HUDEP-2 (cell line): ENCODE measurements at regions not wholly inside any gene's neighbourhood (a gene's known extent, or its start where the extent isn't known, plus 50 kb on each side); places are given as distances from the start of the nearest gene placed in this dataset.
"Not testable (repeated sequence)": the region's sequence is repeated elsewhere in the genome, so short reads cannot be mapped to it uniquely, and the experiment has no call there.

ENCODE experiments used
- DNase-seq, 76 experiments: peaks; one replicate each; lab custom pipeline; 2025; ENCODE audit not compliant: unreplicated experiment in 76 of 76; lab: John Stamatoyannopoulos, UW

DNA sequence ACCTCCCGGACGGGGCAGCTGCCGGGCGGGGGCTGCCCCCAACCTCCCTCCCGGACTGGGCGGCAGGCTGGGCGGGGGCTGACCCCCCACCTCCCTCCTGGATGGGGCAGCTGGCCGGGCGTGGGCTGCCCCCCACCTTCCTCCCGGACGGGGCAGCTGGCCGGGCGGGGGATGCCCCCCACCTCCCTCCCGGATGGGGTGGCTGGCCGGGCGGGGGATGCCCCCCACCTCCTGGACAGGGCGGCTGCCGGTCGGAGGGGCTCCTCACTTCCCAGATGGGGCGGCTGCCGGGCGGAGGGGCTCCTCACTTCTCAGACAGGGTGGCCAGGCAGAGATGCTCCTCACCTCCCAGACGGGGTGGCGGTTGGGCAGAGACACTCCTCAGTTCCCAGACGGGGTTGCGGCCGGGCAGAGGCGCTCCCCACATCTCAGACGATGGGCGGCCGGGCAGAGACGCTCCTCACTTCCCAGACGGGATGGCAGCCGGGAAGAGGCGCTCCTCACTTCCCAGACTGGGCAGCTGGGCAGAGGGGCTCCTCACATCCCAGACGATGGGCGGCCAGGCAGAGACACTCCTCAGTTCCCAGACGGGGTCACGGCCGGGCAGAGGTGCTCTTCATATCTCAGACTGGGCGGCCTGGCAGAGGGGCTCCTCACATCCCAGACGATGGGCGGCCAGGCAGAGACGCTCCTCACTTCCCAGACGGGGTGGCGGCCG is 691.1 kb downstream of the BRINP1 start:
- not testable (repeated sequence) for DNase-seq

DNA sequence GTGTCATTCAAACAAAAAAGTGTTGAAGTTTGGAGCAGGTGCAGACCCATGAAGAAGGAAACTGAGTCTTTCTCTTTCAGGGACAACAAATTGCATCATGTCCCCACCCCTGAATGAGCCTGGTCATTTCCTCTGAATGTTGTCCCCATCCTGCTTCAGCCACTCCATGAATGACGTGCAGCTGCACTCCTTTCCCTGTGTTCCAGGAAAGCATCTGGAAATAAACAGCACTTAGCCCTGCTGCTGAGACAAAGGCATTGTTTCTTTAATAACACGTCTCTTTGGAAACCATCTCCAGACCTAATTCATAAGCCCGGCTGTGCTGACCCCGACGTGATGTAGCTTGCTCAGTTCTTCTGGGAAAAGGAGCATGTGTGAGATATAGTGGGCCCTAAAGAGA is 682.3 kb downstream of the BRINP1 start:
- DNase-seq = no peak

DNA sequence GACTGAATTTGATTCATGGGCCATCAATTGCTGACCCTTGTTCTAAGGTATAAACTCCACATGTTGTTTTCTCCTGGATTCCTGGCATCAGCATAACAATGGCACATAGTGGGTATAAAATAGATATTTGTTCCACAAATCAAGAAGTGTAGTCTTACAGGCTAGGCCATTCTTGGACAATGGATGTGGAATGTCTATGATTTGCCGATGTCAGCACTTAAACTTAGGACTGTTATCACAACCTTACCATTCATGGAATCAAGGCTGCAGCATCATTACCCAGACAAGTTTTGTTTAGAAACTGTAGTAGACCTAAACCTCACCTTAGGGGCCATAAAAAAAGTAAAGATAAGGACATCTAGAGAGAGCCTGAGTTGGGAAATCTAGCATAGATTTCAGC is 680.0 kb downstream of the BRINP1 start:
- no peak for DNase-seq

DNA sequence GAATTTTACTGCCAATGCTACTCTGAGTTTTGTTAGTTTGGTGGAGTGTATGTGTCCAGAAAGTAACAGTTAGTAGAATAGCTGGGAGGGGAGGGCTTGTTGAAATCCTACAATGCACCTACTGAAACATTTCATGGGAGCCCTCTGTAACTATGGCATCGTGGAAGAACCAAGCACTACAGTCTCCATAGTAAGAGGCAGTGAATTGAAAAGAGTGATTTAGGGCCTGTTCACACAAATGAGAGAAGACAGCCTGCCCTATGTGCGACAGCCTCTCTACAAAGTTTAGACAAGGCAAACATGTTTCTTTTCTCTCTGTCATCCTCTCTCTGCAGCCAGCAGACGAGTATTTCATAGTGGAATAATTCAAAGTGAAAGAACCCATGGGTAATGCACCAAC is 676.6 kb downstream of the BRINP1 start:
- no peak for DNase-seq

DNA sequence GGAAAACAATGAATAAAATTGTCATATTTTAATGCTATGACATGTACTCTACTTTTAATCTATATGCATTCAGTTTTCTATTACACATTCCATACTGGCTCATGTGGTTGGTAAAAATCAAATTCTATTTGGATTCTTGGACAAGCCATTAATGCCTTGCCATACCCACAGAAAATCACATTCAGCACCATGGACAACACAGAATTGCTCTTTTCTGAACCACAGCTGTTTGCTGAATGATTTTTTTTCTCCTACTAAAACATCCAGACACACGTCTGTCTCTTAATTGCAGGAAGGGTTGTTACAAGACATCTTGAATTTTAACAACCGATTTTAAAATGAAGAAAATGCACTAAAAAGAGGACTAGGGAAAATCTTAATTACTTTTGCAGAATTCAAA is 675.6 kb downstream of the BRINP1 start:
- DNase-seq = no peak

DNA sequence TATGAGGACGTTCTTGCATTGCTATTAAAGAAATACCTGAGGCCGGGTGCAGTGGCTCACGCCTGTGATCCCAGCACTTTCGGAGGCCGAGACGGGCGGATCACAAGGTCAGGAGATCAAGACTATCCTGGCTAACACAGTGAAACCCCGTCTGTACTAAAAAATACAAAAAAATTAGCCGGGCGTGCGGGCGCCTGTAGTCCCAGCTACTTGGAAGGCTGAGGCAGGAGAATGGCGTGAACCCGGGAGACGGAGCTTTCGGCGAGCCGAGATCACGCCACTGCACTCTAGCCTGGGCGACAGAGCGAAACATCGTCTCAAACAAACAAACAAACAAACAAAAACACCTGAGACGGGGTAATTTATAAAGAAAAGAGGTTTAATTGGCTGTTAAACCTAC is 674.0 kb downstream of the BRINP1 start:
- not testable (repeated sequence) for DNase-seq

DNA sequence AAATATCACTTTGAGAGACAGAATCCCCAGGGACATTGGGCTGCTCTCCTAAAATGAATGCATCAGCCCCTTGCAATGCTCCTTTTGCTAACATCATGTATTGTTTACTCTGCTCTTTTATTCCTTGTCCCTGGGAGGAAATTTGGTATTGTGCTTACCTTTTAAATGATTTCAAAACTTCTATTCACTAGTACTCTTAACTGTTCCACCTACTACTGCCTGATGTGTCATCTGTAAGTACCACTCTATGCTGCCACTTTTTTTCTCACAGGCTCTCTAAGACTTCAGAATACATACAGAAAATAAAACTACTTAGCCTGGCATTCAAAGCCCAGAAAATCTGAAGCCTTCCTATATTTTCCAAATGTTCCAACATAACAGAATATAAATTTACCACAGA is 667.2 kb downstream of the BRINP1 start:
- DNase-seq = no peak

DNA sequence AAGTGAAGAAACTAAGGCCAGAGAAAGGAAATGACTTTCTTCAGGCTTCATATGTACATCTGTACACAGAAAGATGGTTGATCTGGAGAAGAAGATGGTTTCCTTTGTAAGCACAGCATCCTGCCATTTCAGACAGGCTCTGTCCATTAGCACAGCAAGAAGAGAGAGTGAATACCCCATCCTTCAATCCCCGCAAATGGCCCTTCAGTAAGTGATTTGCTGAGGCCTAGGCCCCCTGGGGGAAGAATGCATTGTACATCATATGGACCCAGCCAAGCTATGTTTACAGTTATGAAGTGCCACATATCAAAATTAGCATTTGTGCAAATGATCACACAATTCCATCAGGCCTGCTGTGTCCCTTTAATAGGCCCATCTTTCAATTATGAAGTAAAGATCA is 657.4 kb downstream of the BRINP1 start:
- no peak for DNase-seq

DNA sequence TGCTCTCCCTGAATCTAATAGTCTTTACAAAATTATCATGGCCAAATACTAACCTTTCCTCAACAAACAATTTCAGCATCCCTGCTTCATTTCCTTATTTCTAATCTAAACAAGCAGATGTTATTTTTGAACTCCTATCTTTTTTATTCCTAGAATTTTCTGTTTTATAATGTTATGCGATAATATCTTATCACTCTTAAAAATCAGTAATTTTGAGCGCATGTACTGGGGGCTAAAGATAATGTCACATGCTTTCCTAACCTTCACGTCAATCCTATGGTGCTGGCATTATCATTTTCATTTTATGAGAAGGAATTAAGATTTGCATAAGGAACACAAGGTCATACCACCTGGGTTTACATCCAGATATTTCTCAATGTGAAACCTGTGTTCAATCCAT is 648.0 kb downstream of the BRINP1 start:
- no peak for DNase-seq

DNA sequence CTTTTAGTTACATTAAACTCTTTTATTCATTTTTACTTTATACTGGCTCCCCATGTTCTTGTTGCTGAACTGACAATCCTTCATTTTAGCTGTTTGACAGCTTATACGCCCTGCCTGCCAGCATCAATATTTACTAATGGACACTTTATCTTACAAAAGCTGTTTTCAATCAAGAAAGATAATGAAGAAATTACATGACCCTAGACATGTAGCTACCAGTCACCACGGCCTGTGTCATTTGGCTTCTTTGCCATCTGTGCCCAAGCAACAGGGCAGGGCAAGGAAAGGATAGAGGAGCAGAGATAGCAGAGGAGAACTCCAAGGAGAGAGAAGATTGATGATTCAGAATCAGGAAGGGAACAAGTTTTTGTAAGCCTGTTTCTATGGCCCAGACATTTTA is 647.3 kb downstream of the BRINP1 start:
- DNase-seq = no peak

DNA sequence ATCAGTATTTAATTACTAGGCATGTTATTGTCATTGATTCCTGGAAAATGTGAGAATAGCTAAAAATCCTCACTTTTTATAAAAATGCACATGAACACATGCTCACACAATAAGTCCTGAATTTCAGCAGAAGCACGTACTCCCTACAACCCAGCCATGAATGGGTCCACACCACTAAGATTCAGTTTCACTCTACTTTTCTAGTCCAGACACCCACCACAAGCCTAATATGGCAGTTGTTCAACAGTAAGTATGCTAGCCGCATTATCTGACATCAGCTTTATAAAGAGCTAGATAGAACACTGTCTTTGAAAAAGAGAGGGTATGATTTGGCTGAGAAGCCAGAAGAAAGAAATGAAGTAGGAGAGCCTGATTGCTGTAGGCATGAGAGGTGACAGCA is 639.3 kb downstream of the BRINP1 start:
- no peak for DNase-seq

DNA sequence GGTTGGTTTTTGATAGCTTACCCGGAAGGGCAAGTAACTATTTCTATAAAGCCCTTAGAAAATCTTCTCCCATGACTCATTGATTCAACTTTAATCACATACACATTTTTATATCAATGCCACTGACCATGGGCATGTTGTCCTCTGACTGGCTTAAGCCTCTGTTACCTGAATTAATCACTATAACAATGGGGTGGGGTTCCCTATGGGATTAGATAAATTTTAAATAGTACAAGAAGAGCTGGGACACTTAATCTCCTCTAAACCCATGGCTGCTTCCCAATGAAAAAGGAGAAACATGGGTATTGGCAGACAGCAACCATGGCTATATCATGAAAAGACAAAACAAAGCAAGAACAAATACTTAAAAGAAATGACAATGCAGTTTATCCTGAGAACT is 636.2 kb downstream of the BRINP1 start:
- no peak for DNase-seq

DNA sequence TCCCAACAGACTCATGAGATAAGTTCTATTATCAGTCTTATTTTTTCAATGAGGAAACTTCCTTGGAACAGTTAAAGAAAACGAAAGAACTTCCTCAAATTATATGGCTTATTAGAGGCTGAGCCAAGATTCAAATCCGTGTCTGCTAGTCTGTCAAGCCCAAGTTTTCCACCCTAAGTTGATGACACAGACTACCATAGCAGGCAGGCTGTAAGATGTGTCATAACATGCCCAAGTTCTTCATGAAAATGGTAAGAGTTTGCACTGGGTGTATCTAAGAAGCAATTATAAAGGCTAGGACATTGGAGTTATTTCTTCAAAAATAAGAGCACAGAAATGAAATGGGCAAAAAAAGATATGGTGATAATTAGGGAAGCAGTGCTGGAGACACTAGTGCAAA is 634.5 kb downstream of the BRINP1 start:
- DNase-seq = no peak

DNA sequence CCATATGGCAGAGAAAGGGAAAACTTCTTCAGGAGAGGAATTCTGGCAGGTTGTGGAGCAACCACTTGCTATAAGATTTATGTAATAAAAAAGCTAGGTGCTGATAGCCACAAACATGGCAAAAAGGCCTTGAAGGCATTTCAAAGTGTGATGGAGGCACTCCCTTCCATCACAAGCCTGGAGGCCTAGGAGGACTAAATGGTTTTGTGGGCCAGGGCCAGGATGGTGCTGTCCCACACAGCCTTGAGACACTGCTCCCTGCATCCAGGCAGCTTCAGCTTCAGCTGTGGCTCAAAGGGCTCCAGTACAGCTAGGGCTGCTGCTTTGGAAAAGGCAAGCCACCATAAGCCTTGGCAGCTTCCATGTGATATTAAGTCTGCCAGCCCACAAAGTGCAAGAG is 632.8 kb downstream of the BRINP1 start:
- DNase-seq = no peak

DNA sequence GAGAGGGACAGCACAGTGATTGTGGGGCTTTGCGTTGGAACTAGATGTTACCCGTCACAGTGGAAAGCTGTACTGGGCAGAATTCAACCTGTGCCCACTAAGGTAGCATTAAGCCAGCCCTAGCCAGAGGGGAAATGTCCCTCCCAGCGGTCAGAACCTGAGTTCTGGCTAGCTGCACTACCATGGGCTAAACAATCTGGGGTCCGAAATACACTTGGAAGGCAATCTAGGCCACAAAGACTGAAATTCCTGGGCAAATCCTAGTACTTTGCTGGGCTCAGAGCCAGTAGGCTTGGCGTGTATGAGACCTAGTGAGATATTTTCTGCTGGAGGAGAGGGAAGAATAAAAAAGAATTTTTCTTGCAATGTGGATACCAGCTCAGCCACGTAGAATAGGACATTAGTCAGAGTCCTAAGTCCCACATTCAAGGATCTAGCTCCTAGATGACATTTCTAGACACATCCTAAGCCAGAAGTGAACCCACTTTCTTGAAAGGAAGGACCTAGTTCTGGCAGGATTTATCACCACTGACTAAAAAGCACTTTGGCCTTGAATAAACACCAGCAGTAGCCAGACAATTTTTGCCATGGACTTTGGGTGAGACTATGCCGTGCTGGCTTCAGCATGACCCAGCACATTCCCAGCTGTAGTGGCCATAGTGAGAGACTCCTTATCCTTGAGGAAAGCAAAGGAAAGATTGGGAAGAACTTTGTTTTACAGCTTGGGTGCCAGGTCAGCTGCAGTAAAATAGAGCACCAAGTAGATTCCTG is 618.0 kb downstream of the BRINP1 start:
- DNase-seq = no peak

DNA sequence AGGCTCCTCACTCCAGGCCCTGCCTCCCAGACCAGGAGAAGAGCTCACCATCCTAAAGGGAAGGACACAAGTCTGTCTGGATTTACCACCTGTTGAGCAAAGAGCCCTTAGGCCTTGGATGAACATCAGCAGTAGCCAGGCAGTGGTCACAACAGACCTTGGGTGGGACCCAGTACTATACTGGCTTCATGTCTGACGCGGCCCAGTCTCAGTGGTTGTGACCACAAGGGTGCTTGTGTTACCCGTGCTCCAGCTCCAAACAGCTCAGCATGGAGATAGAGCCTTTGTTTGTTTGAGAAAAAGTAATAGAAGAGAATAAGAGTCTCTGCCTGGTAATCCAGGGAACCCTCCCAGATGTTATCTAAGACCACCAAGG is 617.4 kb downstream of the BRINP1 start:
- no peak for DNase-seq

DNA sequence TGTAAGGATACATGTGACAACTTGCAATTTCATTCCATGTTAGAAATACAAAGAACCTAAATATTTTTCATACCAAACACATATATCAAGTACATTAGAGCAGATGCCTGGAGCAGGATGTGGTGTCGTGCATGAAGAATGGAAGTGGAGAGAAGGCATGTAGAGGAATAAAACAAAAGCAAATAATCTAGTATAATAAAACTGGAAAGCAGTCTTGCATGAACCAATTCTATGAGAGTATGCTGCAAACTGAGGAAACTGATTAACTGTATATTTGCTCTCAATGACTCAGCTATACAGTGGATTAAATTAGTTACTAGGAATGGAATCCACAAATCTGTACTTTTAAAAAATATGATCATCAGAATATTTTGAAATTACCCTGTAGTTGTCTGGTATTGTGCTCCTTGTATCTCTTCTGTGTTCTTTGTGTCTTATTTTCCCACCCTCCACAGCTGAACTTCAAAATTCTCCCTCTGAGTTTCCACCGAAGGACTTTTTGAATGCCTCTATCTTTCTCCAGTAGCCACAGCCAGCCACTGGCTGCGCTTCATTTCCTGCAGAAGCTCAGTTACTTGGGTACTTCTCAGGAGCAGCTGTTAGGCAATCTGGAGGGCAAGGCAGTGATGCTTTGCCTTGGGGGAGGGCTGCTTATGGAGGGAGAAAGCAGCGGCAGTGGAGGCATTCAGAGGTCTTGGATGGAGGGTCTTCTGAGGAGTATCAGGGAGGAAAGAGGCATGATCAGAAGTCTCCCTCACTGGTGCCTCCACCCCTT is 608.0 kb downstream of the BRINP1 start:
- DNase-seq = no peak

DNA sequence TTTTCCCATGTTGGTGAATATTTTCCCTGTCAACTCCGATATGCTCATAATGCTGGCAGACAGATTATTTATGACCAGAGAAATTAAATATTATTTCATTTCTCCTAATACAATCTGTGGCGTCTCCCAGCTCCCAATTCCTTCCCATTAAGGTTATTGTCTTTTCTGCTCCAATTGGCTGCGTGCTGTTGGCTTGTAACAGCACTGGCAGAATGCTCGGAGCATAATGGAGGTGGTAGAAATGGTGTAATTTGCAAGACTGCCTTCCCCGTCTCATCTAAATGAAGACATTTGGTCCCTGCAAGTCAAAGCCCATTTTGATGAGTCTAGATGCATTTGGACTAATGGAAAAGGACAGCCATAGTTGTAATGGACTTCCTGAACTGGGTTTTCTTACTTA is 601.7 kb downstream of the BRINP1 start:
- no peak for DNase-seq

DNA sequence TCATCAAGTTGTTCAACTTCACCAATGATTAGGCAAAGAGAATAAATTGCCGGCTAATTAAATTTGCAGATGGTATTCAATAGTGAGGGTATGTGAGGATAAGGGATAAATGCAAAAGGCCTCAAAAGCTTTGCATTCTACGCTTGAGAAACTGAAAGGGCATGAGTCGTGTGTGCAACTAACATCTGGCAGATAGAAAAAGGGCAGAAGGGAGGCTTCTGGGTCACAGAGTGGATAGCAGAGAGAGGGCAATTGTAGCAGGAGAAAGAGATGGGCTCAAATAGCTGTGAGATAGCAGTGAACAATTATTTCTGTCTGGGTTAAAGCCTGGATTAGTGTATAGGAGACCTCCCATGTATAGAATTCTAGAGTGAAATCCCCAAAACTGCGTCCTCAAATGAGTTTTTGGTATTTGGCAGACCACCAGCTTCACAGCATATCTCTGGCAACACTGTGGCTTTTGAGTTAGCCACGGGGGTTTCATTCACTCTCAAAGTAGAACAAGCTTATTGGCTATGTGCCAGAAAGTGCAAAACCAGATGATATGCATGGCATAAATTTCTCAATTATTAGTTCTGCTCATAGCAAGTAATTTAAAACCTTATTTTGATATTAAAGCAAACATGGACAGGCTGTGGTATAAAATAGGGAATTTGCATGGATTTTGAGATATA is 586.3 kb downstream of the BRINP1 start:
- DNase-seq = no peak

DNA sequence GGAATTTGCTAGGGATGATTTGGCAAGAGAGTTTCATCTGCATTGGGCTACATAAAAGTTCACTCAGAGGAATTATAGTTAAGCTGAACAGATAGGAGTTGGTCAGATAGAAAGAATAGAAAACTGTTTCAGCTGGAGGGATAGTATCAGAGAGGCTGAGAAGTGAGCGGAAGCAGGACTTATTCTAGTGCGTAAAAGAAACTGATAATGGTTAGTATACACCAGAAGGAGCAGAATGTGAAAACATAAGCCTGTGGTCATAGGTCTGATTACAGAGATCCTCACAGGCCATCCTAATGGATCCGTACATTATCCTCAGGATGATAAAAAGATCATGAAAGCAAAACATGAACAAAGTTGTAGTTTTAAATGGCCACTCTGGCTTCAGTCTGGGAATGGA is 585.2 kb downstream of the BRINP1 start:
- DNase-seq = no peak

DNA sequence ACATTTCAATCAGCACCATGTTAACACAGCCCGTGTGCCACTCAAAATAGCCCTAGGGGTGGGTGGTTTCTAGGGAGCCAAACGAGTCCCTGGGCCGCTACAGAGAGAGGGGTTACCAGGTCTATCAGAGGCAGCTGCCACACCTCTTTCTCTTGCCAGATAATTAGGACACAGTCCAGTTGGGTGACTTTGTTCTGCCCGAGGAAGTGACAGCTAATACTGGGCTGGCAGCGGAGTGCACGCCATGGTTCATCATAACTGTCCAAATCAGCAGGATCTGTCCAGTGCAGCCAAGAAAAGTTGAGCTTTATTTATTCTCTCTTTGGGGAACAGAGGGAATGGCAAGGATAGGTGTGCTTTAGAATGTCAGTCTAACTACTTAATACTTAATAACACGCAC is 583.8 kb downstream of the BRINP1 start:
- DNase-seq = no peak
